ENCODE measurements at regions not wholly inside any gene's neighbourhood (a gene's known extent, or its start where the extent isn't known, plus 50 kb on each side); places are given as distances from the start of the nearest gene placed in this dataset.
A peak's percentile ranks its signal among the peaks of the same experiment; 100 is the strongest.

- H3K27me3 ChIP-seq (ENCODE audit: control insufficient read depth in 1 of 2, insufficient read depth in 2 of 2, low read length in 2 of 2): no peaks in the 10 kb centered on the region
- H3K9ac ChIP-seq (ENCODE audit: low read depth in 1 of 2, low read length in 2 of 2): no peak overlapping the region
- H3K9me3 ChIP-seq (ENCODE audit: control insufficient read depth in 1 of 2, low read length in 2 of 2): peaks cover 0 to 8% of the 10 kb centered on the region in 2 donors
- peaks cover 6 to 13% of the 10 kb centered on the region in 2 donors for H3K4me1 ChIP-seq (ENCODE audit: control insufficient read depth in 1 of 2, insufficient read depth in 2 of 2, low read length in 2 of 2)
- H3K4me3 ChIP-seq (ENCODE audit: low read depth in 1 of 2, low read length in 2 of 2): peak overlapping the region in 1 of 2 donors; percentile 16
- H3K27ac ChIP-seq (ENCODE audit: low read depth, low read length): no peak overlapping the region
- no peaks in the 10 kb centered on the region for H3K36me3 ChIP-seq (ENCODE audit: control insufficient read depth in 1 of 2, insufficient read depth in 2 of 2, low read length in 2 of 2)
Measured at GRCh38 chr7:85765698-85766298, 578.9 kb upstream of the SEMA3D start.

- Histone ChIP-seq H3K9ac (ENCODE audit: low read depth in 1 of 2, low read length in 2 of 2) (no peak overlapping the region), H3K27me3 (ENCODE audit: control insufficient read depth in 1 of 2, insufficient read depth in 2 of 2, low read length in 2 of 2) (no peaks in the 10 kb centered on the region), H3K9me3 (ENCODE audit: control insufficient read depth in 1 of 2, low read length in 2 of 2) (peaks cover 0 to 8% of the 10 kb centered on the region in 2 donors), H3K4me1 (ENCODE audit: control insufficient read depth in 1 of 2, insufficient read depth in 2 of 2, low read length in 2 of 2) (peaks cover 6 to 13% of the 10 kb centered on the region in 2 donors), H3K4me3 (ENCODE audit: low read depth in 1 of 2, low read length in 2 of 2) (no peak overlapping the region), H3K36me3 (ENCODE audit: control insufficient read depth in 1 of 2, insufficient read depth in 2 of 2, low read length in 2 of 2) (no peaks in the 10 kb centered on the region), H3K27ac (ENCODE audit: low read depth, low read length) (no peak overlapping the region)
Measured at GRCh38 chr7:85764034-85764433, 577.2 kb upstream of the SEMA3D start.

GRCh38 chr7:85757348-85757747 lies 570.5 kb upstream of the SEMA3D start:
- no peak overlapping the region for H3K9ac ChIP-seq (ENCODE audit: low read depth in 1 of 2, low read length in 2 of 2)
- H3K4me3 ChIP-seq (ENCODE audit: low read depth in 1 of 2, low read length in 2 of 2): no peak overlapping the region
- H3K36me3 ChIP-seq (ENCODE audit: control insufficient read depth in 1 of 2, insufficient read depth in 2 of 2, low read length in 2 of 2): no peaks in the 10 kb centered on the region
- H3K27me3 ChIP-seq (ENCODE audit: control insufficient read depth in 1 of 2, insufficient read depth in 2 of 2, low read length in 2 of 2): no peaks in the 10 kb centered on the region
- H3K27ac ChIP-seq (ENCODE audit: low read depth, low read length): no peak overlapping the region
- H3K4me1 ChIP-seq (ENCODE audit: control insufficient read depth in 1 of 2, insufficient read depth in 2 of 2, low read length in 2 of 2): peaks cover 0 to 2% of the 10 kb centered on the region in 2 donors
- peaks cover 0 to 3% of the 10 kb centered on the region in 2 donors for H3K9me3 ChIP-seq (ENCODE audit: control insufficient read depth in 1 of 2, low read length in 2 of 2)

GRCh38 chr7:85750454-85750949 lies 563.6 kb upstream of the SEMA3D start:
- H3K27ac ChIP-seq (ENCODE audit: low read depth, low read length): no peak overlapping the region
- H3K4me1 ChIP-seq (ENCODE audit: control insufficient read depth in 1 of 2, insufficient read depth in 2 of 2, low read length in 2 of 2): peaks cover 0 to 7% of the 10 kb centered on the region in 2 donors
- peaks cover 6 to 11% of the 10 kb centered on the region in 2 donors for H3K9me3 ChIP-seq (ENCODE audit: control insufficient read depth in 1 of 2, low read length in 2 of 2)
- no peak overlapping the region for H3K9ac ChIP-seq (ENCODE audit: low read depth in 1 of 2, low read length in 2 of 2)
- no peaks in the 10 kb centered on the region for H3K27me3 ChIP-seq (ENCODE audit: control insufficient read depth in 1 of 2, insufficient read depth in 2 of 2, low read length in 2 of 2)
- H3K4me3 ChIP-seq (ENCODE audit: low read depth in 1 of 2, low read length in 2 of 2): no peak overlapping the region
- no peaks in the 10 kb centered on the region for H3K36me3 ChIP-seq (ENCODE audit: control insufficient read depth in 1 of 2, insufficient read depth in 2 of 2, low read length in 2 of 2)

GRCh38 chr7:85749696-85750453 lies 563.0 kb upstream of the SEMA3D start:
- Histone ChIP-seq H3K4me1 (ENCODE audit: control insufficient read depth in 1 of 2, insufficient read depth in 2 of 2, low read length in 2 of 2) (peaks cover 0 to 7% of the 10 kb centered on the region in 2 donors), H3K9me3 (ENCODE audit: control insufficient read depth in 1 of 2, low read length in 2 of 2) (peaks cover 10 to 16% of the 10 kb centered on the region in 2 donors), H3K36me3 (ENCODE audit: control insufficient read depth in 1 of 2, insufficient read depth in 2 of 2, low read length in 2 of 2) (no peaks in the 10 kb centered on the region), H3K27me3 (ENCODE audit: control insufficient read depth in 1 of 2, insufficient read depth in 2 of 2, low read length in 2 of 2) (no peaks in the 10 kb centered on the region), H3K4me3 (ENCODE audit: low read depth in 1 of 2, low read length in 2 of 2) (no peak overlapping the region), H3K27ac (ENCODE audit: low read depth, low read length) (no peak overlapping the region), H3K9ac (ENCODE audit: low read depth in 1 of 2, low read length in 2 of 2) (no peak overlapping the region)

GRCh38 chr7:85748861-85749260 lies 562.0 kb upstream of the SEMA3D start:
- peaks cover 0 to 7% of the 10 kb centered on the region in 2 donors for H3K4me1 ChIP-seq (ENCODE audit: control insufficient read depth in 1 of 2, insufficient read depth in 2 of 2, low read length in 2 of 2)
- H3K9me3 ChIP-seq (ENCODE audit: control insufficient read depth in 1 of 2, low read length in 2 of 2): peaks cover 10 to 16% of the 10 kb centered on the region in 2 donors
- no peak overlapping the region for H3K27ac ChIP-seq (ENCODE audit: low read depth, low read length)
- H3K27me3 ChIP-seq (ENCODE audit: control insufficient read depth in 1 of 2, insufficient read depth in 2 of 2, low read length in 2 of 2): no peaks in the 10 kb centered on the region
- no peaks in the 10 kb centered on the region for H3K36me3 ChIP-seq (ENCODE audit: control insufficient read depth in 1 of 2, insufficient read depth in 2 of 2, low read length in 2 of 2)
- no peak overlapping the region for H3K4me3 ChIP-seq (ENCODE audit: low read depth in 1 of 2, low read length in 2 of 2)
- H3K9ac ChIP-seq (ENCODE audit: low read depth in 1 of 2, low read length in 2 of 2): no peak overlapping the region

GRCh38 chr7:85737426-85737825 lies 550.6 kb upstream of the SEMA3D start:
- H3K9me3 ChIP-seq (ENCODE audit: control insufficient read depth in 1 of 2, low read length in 2 of 2): peaks cover 2 to 4% of the 10 kb centered on the region in 2 donors
- no peak overlapping the region for H3K27ac ChIP-seq (ENCODE audit: low read depth, low read length)
- H3K4me1 ChIP-seq (ENCODE audit: control insufficient read depth in 1 of 2, insufficient read depth in 2 of 2, low read length in 2 of 2): no peaks in the 10 kb centered on the region
- H3K27me3 ChIP-seq (ENCODE audit: control insufficient read depth in 1 of 2, insufficient read depth in 2 of 2, low read length in 2 of 2): no peaks in the 10 kb centered on the region
- H3K36me3 ChIP-seq (ENCODE audit: control insufficient read depth in 1 of 2, insufficient read depth in 2 of 2, low read length in 2 of 2): no peaks in the 10 kb centered on the region
- no peak overlapping the region for H3K9ac ChIP-seq (ENCODE audit: low read depth in 1 of 2, low read length in 2 of 2)
- H3K4me3 ChIP-seq (ENCODE audit: low read depth in 1 of 2, low read length in 2 of 2): no peak overlapping the region

GRCh38 chr7:85736085-85736484 lies 549.2 kb upstream of the SEMA3D start:
- no peaks in the 10 kb centered on the region for H3K27me3 ChIP-seq (ENCODE audit: control insufficient read depth in 1 of 2, insufficient read depth in 2 of 2, low read length in 2 of 2)
- H3K27ac ChIP-seq (ENCODE audit: low read depth, low read length): no peak overlapping the region
- H3K36me3 ChIP-seq (ENCODE audit: control insufficient read depth in 1 of 2, insufficient read depth in 2 of 2, low read length in 2 of 2): no peaks in the 10 kb centered on the region
- no peaks in the 10 kb centered on the region for H3K4me1 ChIP-seq (ENCODE audit: control insufficient read depth in 1 of 2, insufficient read depth in 2 of 2, low read length in 2 of 2)
- no peak overlapping the region for H3K4me3 ChIP-seq (ENCODE audit: low read depth in 1 of 2, low read length in 2 of 2)
- H3K9ac ChIP-seq (ENCODE audit: low read depth in 1 of 2, low read length in 2 of 2): no peak overlapping the region
- H3K9me3 ChIP-seq (ENCODE audit: control insufficient read depth in 1 of 2, low read length in 2 of 2): peaks cover 2 to 4% of the 10 kb centered on the region in 2 donors

- no peaks in the 10 kb centered on the region for H3K36me3 ChIP-seq (ENCODE audit: control insufficient read depth in 1 of 2, insufficient read depth in 2 of 2, low read length in 2 of 2)
- H3K9me3 ChIP-seq (ENCODE audit: control insufficient read depth in 1 of 2, low read length in 2 of 2): peaks cover 2 to 4% of the 10 kb centered on the region in 2 donors
- no peaks in the 10 kb centered on the region for H3K27me3 ChIP-seq (ENCODE audit: control insufficient read depth in 1 of 2, insufficient read depth in 2 of 2, low read length in 2 of 2)
- no peak overlapping the region for H3K27ac ChIP-seq (ENCODE audit: low read depth, low read length)
- H3K4me1 ChIP-seq (ENCODE audit: control insufficient read depth in 1 of 2, insufficient read depth in 2 of 2, low read length in 2 of 2): no peaks in the 10 kb centered on the region
- H3K9ac ChIP-seq (ENCODE audit: low read depth in 1 of 2, low read length in 2 of 2): no peak overlapping the region
- H3K4me3 ChIP-seq (ENCODE audit: low read depth in 1 of 2, low read length in 2 of 2): no peak overlapping the region
Measured at GRCh38 chr7:85734823-85735222, 548.0 kb upstream of the SEMA3D start.

- Histone ChIP-seq H3K4me1 (ENCODE audit: control insufficient read depth in 1 of 2, insufficient read depth in 2 of 2, low read length in 2 of 2) (no peaks in the 10 kb centered on the region), H3K4me3 (ENCODE audit: low read depth in 1 of 2, low read length in 2 of 2) (no peak overlapping the region), H3K9ac (ENCODE audit: low read depth in 1 of 2, low read length in 2 of 2) (no peak overlapping the region), H3K9me3 (ENCODE audit: control insufficient read depth in 1 of 2, low read length in 2 of 2) (peaks cover 2 to 4% of the 10 kb centered on the region in 2 donors), H3K27ac (ENCODE audit: low read depth, low read length) (no peak overlapping the region), H3K36me3 (ENCODE audit: control insufficient read depth in 1 of 2, insufficient read depth in 2 of 2, low read length in 2 of 2) (no peaks in the 10 kb centered on the region), H3K27me3 (ENCODE audit: control insufficient read depth in 1 of 2, insufficient read depth in 2 of 2, low read length in 2 of 2) (no peaks in the 10 kb centered on the region)
Measured at GRCh38 chr7:85733169-85733915, 546.5 kb upstream of the SEMA3D start.

All from duodenal mucosa (tissue), 2 donors.